Endothelial cell of umbilical vein (primary cell): ENCODE measurements at regions not wholly inside any gene's neighbourhood (a gene's known extent, or its start where the extent isn't known, plus 50 kb on each side); places are given as distances from the start of the nearest gene placed in this dataset.
"Not testable (repeated sequence)": the region's sequence is repeated elsewhere in the genome, so short reads cannot be mapped to it uniquely, and the experiment has no call there.

Experiments used
- POLR2AphosphoS5 ChIP-seq: IDR thresholded peaks from 2 replicates; pipeline ENCODE4 v1.6.1; 2012; ENCODE audit warnings: low read depth, mild to moderate bottlenecking, control low read depth, low read length, moderate library complexity; ENCODE audit not compliant: insufficient read depth
- TF ChIP-seq, protein P1 (sequence below), 2 donors: IDR thresholded peaks; 1 replicate in 1 of 2; 2 replicates in 1 of 2; pipeline ENCODE4 v1.5.1; 2011; ENCODE audit warnings: low read length in 2 of 2, mild to moderate bottlenecking in 2 of 2, moderate library complexity in 2 of 2, control low read depth in 1 of 2, inconsistent platforms in 1 of 2, low read depth in 1 of 2; ENCODE audit not compliant: insufficient read depth in 1 of 2; ENCODE audit errors: extremely low read depth in 1 of 2

- TF ChIP-seq POLR2AphosphoS5: not testable (repeated sequence)
- TF ChIP-seq, protein P1, sequence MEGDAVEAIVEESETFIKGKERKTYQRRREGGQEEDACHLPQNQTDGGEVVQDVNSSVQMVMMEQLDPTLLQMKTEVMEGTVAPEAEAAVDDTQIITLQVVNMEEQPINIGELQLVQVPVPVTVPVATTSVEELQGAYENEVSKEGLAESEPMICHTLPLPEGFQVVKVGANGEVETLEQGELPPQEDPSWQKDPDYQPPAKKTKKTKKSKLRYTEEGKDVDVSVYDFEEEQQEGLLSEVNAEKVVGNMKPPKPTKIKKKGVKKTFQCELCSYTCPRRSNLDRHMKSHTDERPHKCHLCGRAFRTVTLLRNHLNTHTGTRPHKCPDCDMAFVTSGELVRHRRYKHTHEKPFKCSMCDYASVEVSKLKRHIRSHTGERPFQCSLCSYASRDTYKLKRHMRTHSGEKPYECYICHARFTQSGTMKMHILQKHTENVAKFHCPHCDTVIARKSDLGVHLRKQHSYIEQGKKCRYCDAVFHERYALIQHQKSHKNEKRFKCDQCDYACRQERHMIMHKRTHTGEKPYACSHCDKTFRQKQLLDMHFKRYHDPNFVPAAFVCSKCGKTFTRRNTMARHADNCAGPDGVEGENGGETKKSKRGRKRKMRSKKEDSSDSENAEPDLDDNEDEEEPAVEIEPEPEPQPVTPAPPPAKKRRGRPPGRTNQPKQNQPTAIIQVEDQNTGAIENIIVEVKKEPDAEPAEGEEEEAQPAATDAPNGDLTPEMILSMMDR (IDR thresholded peaks at IDR 0.05; ENCODE audit: extremely low read depth in 1 of 2, insufficient read depth in 1 of 2, low read depth in 1 of 2, low read length in 2 of 2): not testable (repeated sequence)
Measured at GRCh38 chr3:75962054-75962453, 176.7 kb upstream of the ZNF717 start.
